ENCODE measurements at regions not wholly inside any gene's neighbourhood (a gene's known extent, or its start where the extent isn't known, plus 50 kb on each side); places are given as distances from the start of the nearest gene placed in this dataset.

DNA sequence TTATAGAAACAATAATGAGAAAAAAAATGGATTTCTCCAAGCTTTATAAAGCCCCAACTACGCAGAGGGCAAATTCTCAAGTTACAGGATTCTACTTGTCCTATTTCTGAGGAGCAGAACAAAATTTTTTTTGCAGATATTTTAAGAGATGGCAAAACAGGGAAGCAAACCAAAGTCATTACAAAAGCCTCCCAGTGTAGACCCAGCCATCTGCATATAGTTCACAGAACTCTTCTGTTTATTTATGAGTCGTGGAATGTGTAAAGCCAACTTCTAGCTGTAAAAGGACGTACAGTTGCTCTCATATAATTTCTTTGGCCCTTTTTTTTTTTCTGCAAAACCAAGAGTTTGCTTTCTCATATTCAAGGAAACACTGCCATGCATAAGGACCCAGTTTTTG is 120.4 kb downstream of the PCDH7 start:
- Mint-ChIP-seq H3K4me1 (ENCODE audit: unreplicated experiment) (peaks cover 72% of the 10 kb centered on the region), H3K27me3 (ENCODE audit: unreplicated experiment) (no peaks in the 10 kb centered on the region)
- TF ChIP-seq, protein P1, sequence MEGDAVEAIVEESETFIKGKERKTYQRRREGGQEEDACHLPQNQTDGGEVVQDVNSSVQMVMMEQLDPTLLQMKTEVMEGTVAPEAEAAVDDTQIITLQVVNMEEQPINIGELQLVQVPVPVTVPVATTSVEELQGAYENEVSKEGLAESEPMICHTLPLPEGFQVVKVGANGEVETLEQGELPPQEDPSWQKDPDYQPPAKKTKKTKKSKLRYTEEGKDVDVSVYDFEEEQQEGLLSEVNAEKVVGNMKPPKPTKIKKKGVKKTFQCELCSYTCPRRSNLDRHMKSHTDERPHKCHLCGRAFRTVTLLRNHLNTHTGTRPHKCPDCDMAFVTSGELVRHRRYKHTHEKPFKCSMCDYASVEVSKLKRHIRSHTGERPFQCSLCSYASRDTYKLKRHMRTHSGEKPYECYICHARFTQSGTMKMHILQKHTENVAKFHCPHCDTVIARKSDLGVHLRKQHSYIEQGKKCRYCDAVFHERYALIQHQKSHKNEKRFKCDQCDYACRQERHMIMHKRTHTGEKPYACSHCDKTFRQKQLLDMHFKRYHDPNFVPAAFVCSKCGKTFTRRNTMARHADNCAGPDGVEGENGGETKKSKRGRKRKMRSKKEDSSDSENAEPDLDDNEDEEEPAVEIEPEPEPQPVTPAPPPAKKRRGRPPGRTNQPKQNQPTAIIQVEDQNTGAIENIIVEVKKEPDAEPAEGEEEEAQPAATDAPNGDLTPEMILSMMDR (IDR thresholded peaks at IDR 0.05) = no peak

DNA sequence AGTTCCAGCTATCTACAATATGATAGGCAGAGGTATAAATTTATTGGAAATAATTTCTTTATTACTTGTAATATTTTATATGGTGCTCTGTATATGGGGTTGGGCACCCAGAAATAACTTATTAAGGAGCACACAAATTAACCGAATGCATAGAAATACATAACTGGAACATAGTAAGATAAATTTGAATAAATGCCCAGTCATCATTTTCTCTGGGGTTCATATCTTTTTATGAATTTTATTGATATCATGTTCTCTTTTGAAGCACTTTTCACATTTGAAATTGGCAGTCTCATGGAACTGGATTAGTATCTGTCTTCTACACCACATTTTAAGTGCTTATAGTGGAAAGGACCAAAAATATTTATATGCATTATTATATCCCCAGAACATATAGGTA is 122.0 kb downstream of the PCDH7 start:
- H3K36me3 Mint-ChIP-seq (ENCODE audit: unreplicated experiment) = no peaks in the 10 kb centered on the region

More for the DNA sequence above, 120.4 kb downstream of the PCDH7 start:
- no peak for DNase-seq (ENCODE audit: extremely low spot score, unreplicated experiment)
- Mint-ChIP-seq H3K9me3 (ENCODE audit: unreplicated experiment) (no peaks in the 10 kb centered on the region), H3K36me3 (ENCODE audit: unreplicated experiment) (no peaks in the 10 kb centered on the region), H3K4me3 (ENCODE audit: unreplicated experiment) (no peak overlapping the region), H3K27ac (ENCODE audit: unreplicated experiment) (peak overlapping the region; percentile 74)

DNA sequence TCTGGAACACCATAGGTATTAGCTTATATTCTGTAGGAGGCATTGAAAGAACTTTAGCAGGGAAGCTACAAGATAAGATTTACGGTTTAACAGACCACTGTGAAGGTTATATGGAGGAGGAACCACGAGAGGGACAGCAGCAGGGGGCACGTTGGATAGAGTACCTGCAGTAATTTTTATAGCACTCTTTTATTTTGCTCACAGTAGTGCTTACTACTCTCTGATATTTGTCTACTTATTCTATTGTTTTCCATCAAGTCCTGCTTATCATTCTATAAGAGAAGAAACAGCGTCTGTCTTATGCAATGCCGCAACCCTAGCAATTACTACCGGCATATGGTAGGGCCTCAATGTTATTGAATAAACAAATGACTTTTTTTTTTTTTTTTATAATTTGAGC is 122.5 kb downstream of the PCDH7 start:
- H3K27me3 Mint-ChIP-seq (ENCODE audit: unreplicated experiment) = no peaks in the 10 kb centered on the region
- no peak overlapping the region for H3K27ac Mint-ChIP-seq (ENCODE audit: unreplicated experiment)
- no peaks in the 10 kb centered on the region for H3K36me3 Mint-ChIP-seq (ENCODE audit: unreplicated experiment)
- H3K9me3 Mint-ChIP-seq (ENCODE audit: unreplicated experiment) = no peaks in the 10 kb centered on the region
- no peak for DNase-seq (ENCODE audit: extremely low spot score, unreplicated experiment)
- TF ChIP-seq, protein P1 (IDR thresholded peaks at IDR 0.05) = no peak
- no peak overlapping the region for H3K4me3 Mint-ChIP-seq (ENCODE audit: unreplicated experiment)
- peaks cover 55% of the 10 kb centered on the region for H3K4me1 Mint-ChIP-seq (ENCODE audit: unreplicated experiment)

More for the DNA sequence above, 122.0 kb downstream of the PCDH7 start:
- Mint-ChIP-seq H3K27me3 (ENCODE audit: unreplicated experiment) (no peaks in the 10 kb centered on the region), H3K4me1 (ENCODE audit: unreplicated experiment) (peaks cover 59% of the 10 kb centered on the region), H3K4me3 (ENCODE audit: unreplicated experiment) (no peak overlapping the region), H3K9me3 (ENCODE audit: unreplicated experiment) (no peaks in the 10 kb centered on the region), H3K27ac (ENCODE audit: unreplicated experiment) (no peak overlapping the region)
- DNase-seq (ENCODE audit: extremely low spot score, unreplicated experiment) = no peak
- TF ChIP-seq, protein P1 (IDR thresholded peaks at IDR 0.05) = no peak

DNA sequence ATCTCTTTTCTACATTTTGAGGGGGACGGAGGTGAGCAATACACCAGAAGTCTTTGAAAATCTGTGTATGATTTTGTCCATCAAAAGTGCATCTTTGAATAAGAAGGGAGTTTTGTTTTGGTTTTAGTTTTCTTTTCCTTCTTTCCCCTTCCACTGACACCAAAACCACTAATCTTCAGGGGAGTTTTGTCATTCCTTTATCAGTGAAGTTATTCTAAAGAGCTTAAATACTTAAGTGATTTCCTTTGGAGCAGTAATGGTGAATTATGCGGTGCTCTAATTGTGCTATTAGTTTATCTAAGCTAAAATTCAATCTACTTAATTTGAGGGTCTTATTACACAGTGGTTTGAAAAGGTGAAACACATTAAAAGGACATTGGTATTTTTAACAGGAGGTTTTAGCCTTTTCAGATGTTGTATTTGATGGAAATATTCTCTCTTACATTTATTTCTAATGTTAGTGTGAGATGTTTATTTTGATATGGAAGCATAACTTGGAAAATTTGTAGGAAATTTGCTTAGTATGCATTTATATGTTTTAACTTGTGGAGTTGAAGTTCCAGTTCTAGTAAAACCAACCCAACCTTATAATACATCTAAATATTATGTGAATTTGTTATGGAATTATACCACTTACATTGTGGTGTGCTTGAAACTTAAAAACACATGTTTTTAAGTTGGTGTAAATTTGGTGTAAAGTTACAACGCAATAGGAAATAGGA is 124.9 kb downstream of the PCDH7 start:
- TF ChIP-seq, protein P1 (IDR thresholded peaks at IDR 0.05) = no peak
- no peak overlapping the region for H3K27ac Mint-ChIP-seq (ENCODE audit: unreplicated experiment)
- no peak overlapping the region for H3K4me3 Mint-ChIP-seq (ENCODE audit: unreplicated experiment)
- H3K9me3 Mint-ChIP-seq (ENCODE audit: unreplicated experiment) = no peaks in the 10 kb centered on the region
- DNase-seq (ENCODE audit: extremely low spot score, unreplicated experiment) = no peak
- H3K27me3 Mint-ChIP-seq (ENCODE audit: unreplicated experiment) = no peaks in the 10 kb centered on the region
- H3K36me3 Mint-ChIP-seq (ENCODE audit: unreplicated experiment) = peaks cover 2% of the 10 kb centered on the region
- peaks cover 48% of the 10 kb centered on the region for H3K4me1 Mint-ChIP-seq (ENCODE audit: unreplicated experiment)

DNA sequence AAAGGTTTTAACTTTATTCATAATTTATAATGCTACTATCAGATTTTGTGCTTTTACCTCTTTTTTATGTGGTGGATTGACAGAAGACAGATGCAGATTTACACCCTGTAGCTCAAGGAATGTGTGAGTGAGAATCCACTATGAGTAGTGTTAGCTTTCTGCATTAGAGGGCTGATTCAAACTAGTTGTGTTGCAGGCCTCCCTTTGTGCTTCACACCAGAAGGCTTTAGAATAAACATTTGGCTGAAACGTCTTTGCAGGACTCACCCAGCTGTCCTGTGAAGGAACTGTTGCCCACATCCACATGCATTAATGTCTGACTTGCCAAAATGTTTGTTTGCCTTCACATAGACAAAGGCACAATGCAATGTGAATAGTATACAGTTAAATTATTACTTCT is 127.0 kb downstream of the PCDH7 start:
- TF ChIP-seq, protein P1 (IDR thresholded peaks at IDR 0.05) = no peak
- Mint-ChIP-seq H3K4me1 (ENCODE audit: unreplicated experiment) (peaks cover 30% of the 10 kb centered on the region), H3K9me3 (ENCODE audit: unreplicated experiment) (no peaks in the 10 kb centered on the region)

More for the DNA sequence above, 127.0 kb downstream of the PCDH7 start:
- H3K27ac Mint-ChIP-seq (ENCODE audit: unreplicated experiment) = no peak overlapping the region
- no peaks in the 10 kb centered on the region for H3K27me3 Mint-ChIP-seq (ENCODE audit: unreplicated experiment)
- H3K36me3 Mint-ChIP-seq (ENCODE audit: unreplicated experiment) = peaks cover 6% of the 10 kb centered on the region
- no peak overlapping the region for H3K4me3 Mint-ChIP-seq (ENCODE audit: unreplicated experiment)
- no peak for DNase-seq (ENCODE audit: extremely low spot score, unreplicated experiment)
